HG03469 (cell line): ENCODE measurements at regions not wholly inside any gene's neighbourhood (a gene's known extent, or its start where the extent isn't known, plus 50 kb on each side); places are given as distances from the start of the nearest gene placed in this dataset.
"Not testable (repeated sequence)": the region's sequence is repeated elsewhere in the genome, so short reads cannot be mapped to it uniquely, and the experiment has no call there.

ENCODE experiments used
- ATAC-seq: cut with Tn5 transposase; IDR thresholded peaks from one replicate; pipeline ENCODE4 v1.9.1; 2021; ENCODE audit warnings: mild to moderate bottlenecking, moderate library complexity, moderate number of reproducible peaks; ENCODE audit not compliant: unreplicated experiment

DNA sequence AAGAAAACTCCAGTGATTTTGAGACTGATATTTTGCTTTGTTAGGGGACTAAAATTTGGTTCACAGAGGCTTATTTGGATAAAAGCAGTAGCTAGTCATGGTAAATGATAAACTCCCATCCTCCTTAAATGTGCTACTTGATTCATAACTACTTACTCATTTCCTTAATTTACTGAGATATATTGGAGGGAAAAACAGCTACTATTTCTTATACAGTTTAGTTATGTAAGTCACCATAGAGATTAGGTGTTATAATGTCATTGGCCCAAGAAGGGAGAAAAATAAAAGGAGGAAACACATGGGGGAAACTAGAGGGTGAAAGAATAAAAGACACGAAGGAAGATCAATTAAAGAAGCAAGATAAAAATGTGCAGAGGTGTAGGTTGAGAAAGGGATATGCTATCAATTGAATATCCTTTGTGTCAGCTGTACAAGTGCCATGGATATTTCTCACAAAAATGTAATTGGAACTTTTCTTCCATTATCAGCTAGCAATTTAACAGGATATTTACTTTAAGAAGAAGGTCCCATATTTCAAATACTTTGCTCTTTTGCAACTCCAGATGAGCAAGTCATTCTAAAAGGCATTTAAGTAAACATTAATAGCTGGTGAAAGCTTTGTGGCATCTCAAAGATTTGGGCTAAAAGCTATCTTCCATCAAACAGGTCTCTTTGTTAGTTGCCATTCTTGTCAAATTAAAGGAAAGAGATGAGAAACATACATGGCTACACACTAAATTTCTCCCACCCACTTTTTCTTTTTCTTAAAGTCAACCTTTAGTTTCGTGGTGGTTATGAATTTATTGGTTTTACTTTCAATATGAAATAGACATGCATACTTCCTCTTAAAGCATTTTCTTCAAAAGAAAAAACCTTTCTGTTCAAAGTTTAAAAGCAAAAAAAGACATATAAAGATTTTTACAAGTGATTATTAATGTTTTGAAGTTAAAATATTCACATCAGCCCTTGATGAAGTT is 439.5 kb downstream of the CCER1 start:
- ATAC-seq, result peak; percentile 97

DNA sequence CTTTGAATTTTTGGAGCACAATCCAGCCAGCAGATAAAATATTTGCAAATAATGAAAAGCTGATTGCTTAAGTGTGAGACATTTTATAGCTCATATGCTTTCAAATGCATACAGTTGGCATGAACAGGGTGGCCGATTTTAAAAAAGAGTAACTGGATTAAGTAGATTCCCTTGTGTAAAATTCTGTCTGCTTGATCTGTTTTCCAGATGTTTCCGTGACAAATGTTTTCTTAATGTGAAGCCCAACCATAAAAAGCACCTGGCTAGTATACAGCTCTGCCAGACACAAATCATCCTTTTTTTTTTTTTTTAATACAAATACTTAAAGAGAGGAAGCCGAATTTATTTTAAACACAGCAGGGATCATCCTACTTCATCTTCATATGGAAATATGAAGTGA is 440.7 kb downstream of the CCER1 start:
- no peak for ATAC-seq

DNA sequence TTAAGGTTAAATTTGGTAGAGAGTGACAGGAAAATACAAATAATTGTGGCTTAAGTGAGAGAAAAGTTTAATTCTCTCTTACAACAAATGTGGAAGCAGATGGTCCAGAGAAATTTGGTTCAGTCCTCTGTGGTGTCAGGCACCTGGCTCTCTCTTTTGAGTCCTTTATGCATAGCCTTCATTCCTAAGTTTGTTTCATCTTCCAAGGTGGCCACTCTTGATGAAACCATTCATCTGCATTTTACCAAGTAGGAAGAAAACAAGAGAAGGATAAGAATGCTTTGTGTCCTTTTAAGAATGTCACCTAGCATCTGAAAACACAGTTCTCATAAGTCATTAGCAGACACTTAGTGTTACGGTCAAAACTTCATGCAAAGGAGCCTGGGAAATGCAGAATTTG is 442.5 kb downstream of the CCER1 start:
- ATAC-seq, result no peak

DNA sequence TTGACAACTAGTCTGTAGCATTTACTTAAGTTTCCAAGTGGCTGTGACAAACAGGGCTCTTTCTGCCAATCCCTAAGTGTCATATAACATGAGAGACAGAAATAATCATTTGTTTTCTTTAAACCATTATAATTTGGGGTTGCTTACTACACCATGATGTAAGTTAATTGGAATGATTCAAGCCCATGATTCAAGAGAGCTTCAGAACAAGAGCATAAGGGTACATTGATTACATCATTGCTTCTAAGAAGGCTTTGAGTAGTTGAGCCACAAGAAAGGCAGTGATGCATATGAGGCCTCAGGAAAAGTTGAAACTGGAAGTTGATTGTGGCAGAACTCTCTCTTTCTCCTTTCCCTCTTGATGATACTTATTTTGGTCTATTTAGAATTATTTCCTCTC is 444.0 kb downstream of the CCER1 start:
- no peak for ATAC-seq

DNA sequence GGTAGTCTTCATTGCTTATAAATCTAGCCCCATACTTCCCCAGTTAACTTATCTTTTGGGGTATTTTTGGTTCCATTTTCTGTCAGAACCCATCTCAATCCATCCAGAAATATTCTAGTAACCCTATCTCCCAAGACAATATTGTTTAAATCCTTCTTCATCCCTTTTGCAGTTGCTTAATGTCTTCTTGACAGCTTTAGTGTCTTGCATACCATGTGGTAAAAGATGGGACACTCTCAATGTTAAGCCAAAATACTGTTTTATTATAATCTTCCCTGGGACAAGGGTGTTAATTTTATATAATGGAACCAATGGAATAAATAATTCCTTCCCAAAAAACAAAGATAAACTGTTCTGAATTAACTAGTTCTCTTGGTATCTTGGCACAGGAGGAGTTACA is 450.2 kb downstream of the CCER1 start:
- no peak for ATAC-seq

DNA sequence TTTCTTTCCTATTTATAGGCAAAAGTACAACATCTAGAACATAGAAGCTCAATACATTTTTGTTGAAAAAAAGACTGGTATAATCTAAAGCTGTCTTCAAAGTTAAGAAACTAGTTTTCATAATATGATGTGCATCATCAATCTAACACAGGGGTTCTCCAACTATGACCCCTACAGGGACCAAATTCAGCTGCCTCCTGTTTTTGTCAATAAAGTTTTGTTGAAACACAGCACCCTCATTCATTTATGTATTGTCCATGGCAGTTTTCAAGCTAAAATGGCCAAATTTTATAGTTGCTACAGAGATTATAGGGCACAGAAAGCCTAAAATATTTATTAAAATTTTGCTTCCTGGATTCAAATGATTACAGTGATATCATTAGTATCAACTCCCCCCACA is 452.9 kb downstream of the CCER1 start:
- ATAC-seq, result no peak

DNA sequence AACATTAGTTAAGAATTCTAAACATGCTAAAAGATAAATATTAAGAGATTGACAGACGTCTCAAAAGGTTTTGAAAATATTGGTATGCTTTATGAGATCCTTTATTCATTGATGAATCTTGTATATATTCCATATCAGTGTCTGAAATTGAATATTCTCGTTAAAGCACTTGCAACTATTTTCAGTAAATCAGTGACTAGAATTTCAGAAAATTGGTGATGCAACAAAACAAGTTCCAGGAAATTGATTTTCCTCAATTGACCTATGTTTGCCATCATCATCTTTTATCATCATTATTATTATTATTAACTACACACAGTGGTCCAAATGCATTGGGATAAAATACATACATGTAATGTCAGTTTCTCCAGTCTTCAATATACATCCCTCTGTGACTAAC is 453.6 kb downstream of the CCER1 start:
- ATAC-seq, result no peak

DNA sequence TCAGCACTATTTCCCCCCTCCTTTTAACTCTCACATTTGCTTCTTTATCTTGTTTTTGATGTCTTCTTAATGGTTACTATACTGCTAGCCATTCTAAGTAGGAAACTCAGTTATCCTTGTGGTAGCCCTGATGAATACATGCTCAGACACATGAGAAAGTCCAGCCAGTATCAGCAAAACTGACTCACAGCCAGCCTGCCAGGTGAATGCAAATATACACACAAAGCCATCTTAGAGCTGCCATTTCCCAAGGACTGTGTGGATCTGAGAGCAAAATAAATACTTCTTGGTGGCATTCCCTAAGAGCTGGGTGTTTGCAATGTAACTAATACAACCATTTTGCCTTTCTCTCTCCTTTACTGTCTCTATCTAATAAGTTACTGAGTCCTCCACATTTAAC is 455.2 kb downstream of the CCER1 start:
- no peak for ATAC-seq

DNA sequence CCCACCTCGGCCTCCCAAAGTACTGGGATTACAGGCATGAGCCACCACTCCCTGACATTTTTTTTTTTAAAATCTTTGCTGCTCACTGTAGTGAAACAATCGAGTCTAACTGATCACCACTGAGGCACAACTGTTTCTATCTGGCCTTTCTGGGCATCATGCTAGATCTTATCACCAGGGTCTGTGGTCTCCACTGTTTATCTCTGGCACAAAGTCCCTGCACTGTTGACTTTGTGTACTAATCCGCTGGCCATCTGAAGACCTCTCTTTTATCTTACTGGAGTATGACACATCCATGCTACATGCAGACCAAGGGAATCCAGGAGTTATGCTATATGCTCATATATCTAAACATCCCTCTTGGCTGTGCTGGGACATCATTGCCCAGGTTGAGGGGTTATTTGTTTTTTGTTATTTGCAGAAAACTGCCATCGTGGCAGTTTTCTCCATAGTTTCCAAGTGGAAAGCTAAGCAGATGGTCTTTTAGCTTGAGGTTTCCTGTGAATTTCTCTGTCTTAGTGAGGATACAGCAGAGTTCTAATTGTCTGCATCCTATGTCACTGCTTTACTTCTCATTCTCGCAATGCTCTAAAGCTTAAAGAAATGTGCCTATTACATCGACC is 456.9 kb downstream of the CCER1 start:
- no peak for ATAC-seq

DNA sequence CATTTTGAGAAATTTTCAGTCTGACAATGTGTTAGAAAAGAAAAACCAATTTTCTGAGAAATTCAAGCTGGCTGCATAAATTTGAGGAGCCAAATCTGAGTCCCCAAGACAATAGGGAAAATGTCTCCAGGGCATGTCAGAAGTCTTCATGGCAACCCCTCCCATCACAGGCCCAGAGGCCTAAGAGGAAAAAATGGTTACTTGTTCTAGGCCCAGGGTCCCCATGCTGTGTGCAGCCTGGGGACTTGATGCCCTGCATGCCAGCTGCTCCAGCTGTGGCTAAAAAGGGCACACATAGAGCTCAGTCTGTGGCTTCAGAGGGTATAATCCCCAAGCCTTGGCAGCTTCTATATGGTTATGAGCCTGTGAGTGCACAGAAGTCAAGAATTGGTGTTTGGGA is 464.6 kb downstream of the CCER1 start:
- no peak for ATAC-seq

DNA sequence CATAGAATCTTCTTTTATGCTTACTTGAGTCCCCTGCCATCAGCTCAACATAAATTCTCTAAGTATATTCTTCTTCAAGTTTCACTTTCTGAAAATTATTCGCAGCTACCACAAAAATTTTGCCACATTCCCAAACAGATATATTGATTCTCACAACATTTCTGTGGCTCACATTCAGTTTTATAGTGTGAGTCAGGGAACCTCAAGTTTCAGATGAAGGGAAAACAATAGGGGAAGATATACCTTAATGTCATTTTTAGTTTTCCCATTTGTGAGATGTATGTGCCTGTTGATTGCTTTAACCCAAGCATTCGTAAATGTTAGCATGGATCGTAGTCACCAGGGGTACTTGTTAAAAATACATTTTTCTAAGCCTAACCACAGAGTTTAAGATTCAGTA is 465.8 kb downstream of the CCER1 start:
- no peak for ATAC-seq

DNA sequence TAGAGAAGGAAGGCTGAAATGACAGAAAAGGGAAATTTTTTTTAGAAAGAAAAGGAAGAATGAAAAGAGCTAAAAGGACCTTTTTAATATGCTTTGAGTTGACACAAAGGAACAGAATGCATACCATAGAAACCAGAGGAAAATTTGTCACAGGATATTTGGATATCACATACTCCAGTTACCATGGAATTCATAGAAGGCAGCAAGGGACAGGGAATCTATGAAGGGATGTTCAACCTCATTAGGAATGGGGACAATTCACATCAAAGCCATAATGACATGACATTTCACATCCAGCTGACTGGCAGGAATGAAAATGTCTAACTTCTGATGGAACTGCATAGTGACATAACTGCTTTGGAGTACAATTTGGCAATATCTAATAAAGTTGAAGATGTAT is 469.4 kb downstream of the CCER1 start:
- ATAC-seq, result no peak

DNA sequence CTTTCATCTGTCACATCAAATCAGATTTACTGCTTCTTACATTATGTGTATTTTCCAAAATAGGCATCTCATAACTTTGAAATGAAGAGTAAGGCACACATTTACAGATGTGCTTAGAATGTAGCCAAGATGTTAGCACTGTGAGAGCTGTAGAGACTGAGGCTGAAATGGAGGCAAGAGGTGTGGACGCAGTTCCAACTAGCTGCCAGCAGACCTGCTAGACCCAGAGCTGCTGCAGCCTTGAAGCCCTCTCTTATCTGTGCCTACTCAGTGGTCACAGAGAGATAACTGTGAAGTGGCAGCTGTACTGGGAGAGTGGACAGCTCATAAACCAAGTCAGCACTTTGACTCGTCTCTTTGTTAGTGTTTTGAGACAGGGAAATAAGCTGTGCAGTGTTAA is 470.9 kb downstream of the CCER1 start:
- ATAC-seq, result no peak

DNA sequence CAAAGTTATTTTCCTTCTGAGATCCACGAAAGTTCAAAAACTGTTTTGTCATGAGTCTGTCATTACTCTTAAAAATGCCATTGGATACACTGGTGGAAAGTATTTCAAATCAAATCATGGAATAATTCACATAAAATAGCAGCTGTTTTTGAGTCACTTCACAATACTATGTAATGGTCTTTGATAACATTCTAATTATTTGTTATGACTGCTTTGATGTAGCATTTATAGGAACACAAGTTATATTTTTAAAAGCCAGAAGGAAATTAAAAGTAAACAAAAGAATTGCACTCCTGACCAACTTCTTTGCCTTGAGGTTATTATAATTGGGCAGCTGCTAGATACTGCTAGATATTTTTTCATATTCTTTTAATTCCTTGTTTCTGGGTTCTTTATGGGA is 473.2 kb downstream of the CCER1 start:
- ATAC-seq, result no peak

DNA sequence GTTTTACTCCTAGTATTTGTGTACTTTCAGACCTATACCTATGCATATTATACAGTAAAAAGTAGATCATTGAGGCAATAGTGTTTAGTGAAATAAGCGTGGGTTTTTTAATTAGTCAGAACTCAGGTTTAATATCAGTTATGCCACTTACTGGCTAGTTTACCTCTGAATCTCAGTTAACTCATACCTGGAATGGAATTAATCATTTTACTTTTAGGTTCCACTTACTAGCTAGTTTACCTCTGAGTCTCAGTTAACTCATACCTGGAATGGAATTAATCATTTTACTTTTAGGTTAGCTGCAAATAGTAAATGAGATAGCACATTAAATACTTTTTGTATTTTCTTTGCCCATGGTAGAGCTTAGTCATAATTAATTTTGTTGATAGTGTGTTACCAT is 475.7 kb downstream of the CCER1 start:
- no peak for ATAC-seq

DNA sequence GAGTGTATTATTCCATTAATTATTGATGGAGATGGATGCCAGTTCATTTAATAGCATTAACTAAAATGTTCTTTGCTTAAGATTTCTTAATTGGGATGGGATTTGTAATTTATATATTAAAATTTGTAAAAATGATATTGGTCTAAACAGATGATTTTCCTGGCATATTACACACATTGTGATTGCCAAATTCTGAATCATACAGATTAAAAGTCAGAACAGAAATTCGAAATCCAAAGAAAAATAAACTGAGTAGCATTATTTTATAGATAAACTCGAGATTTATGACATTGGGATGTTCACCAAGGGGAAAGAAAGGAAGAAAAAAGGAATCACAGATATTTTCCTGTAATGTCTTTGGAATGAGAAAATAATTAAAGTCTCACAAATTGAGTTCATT is 481.1 kb downstream of the CCER1 start:
- ATAC-seq, result no peak

DNA sequence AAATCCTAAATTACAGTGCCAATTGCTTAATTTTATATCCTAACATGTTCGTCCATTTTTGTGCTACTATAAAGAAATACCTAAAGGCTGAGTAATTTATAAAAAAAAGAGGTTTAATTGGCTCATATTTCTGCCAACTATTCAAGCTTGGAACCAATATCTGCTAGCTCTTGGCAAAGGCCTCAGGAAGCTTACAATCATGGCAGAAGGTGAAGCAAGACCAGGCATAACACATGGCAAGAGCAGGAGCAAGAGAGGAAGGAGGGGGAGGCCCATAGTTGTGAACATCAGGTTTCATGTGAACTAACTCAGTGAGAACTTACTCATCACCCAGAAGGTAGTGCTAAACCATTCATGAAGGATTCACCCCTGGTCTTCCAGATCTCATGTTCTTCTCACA is 494.3 kb downstream of the CCER1 start:
- ATAC-seq, result no peak

DNA sequence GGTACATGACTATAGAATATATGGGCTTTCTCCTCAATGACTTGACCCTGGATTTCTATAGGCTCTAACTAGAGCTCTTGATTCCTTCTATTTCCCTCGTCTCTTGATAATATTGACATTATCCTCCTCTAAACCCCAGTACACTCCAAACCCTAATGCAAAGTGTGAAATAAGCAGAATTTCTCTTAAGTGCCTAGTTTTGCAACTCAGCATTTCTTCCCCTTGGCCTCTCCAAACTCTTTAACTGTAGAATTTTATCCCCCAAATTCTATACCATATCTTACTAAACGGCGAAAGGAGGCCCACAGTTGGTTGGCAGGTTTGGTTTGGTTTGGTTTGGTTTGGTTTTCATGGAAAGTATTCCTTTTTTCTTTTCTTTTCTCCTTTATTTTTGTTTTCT is 498.7 kb downstream of the CCER1 start:
- ATAC-seq, result no peak

DNA sequence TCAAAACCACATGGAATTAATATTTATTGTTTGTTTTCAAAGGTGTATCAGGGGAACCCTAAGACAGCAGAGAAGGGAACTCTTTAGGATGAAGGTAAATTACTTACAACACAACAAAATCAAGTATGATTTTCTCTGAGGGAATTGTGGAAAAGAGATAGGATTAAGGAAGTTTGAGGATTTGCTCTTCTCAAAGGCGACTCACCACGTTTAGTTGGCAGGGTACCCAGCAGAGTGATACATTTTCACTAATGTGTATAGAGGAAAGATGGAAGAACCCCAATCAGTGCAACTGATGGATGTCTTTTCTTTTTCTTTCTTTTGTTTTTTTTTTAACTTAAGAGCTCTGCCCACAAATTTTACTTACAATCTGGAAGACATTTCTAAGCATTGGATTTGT is 499.2 kb downstream of the CCER1 start:
- no peak for ATAC-seq

DNA sequence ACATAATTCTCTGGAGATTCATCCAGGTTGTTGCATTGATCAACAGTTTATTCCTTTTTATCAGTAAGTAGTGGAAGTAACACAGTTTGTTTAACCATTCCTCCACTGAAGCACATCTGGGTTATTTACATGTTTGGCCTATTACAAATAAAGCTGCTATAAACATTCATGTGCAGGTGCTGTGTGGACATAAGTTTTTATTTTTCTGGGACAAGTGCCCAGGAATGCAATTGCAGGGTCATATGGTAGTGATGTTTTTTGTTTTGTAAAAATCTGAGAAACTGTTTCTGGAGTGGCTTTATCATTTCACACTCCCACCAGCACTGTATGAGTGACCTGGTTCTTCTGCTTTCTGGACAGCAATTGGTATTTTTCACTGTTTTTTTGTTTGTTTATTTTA is 505.4 kb downstream of the CCER1 start:
- ATAC-seq, result no peak

DNA sequence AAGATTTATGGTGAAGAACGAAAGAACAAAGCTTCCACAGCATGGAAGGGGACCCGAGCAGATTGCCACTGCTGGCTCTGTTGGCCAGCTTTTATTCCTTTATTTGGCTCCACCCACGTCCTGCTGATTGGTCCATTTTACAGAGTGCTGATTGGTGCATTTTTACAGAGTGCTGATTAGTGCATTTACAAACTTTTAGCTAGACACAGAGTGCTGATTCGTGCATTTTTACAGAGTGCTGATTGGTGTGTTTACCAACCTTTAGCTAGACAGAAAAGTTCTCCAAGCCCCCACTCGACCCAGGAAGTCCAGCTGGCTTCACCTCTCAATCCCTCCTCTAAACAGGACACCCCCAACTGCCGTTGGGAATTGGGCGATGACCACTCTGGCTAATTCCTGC is 511.5 kb downstream of the CCER1 start:
- not testable (repeated sequence) for ATAC-seq

DNA sequence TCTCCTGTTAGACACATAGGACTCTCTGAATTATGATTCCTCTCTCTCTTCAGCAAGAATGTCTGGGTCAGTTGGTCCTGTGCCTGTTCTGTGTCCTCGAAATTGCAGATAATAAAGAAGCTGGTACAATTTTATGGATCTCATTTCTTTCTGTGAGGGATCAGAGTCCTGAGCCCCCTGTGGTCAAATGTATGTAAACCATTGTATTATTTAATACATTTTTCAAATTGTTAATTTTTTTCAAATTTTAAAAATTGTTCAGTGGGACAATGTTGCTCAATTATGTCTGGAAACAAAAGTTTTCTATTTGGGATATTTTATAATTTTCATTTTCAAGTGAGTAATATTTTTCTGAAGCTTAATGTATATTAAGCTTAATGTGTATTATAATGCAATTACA is 513.5 kb downstream of the CCER1 start:
- no peak for ATAC-seq
